Ishikawa (cell line): ENCODE measurements at regions not wholly inside any gene's neighbourhood (a gene's known extent, or its start where the extent isn't known, plus 50 kb on each side); places are given as distances from the start of the nearest gene placed in this dataset.
A peak's percentile ranks its signal among the peaks of the same experiment; 100 is the strongest.

Experiments
- CEBPB ChIP-seq: IDR thresholded peaks from 2 replicates; pipeline ENCODE4 v1.6.1; 2012
- CREB1 ChIP-seq: IDR thresholded peaks from 2 replicates; pipeline ENCODE4 v1.6.1; 2012; ENCODE audit warnings: low read depth
- EGR1 ChIP-seq: IDR thresholded peaks from 2 replicates; pipeline ENCODE4 v1.6.1; 2012
- EP300 ChIP-seq: IDR thresholded peaks from 2 replicates; pipeline ENCODE4 v1.6.1; 2012; ENCODE audit warnings: borderline replicate concordance
- FOXM1 ChIP-seq: IDR thresholded peaks from 2 replicates; pipeline ENCODE4 v1.6.1; 2012; ENCODE audit warnings: low read depth, borderline replicate concordance
- NFIC ChIP-seq: IDR thresholded peaks from 2 replicates; pipeline ENCODE4 v1.6.1; 2012
- RAD21 ChIP-seq: IDR thresholded peaks from 2 replicates; pipeline ENCODE4 v1.6.1; 2012; ENCODE audit warnings: low read depth
- TAF1 ChIP-seq: IDR thresholded peaks from 2 replicates; pipeline ENCODE4 v1.6.1; 2012; ENCODE audit warnings: low read depth, mild to moderate bottlenecking
- TCF12 ChIP-seq: IDR thresholded peaks from 2 replicates; pipeline ENCODE4 v1.6.1; 2012; ENCODE audit warnings: low read depth
- TEAD4 ChIP-seq: IDR thresholded peaks from 2 replicates; pipeline ENCODE4 v1.6.1; 2012
- YY1 ChIP-seq: IDR thresholded peaks from 2 replicates; pipeline ENCODE4 v1.6.1; 2012; ENCODE audit warnings: low read depth
- ZBTB7A ChIP-seq: IDR thresholded peaks from 2 replicates; pipeline ENCODE4 v1.6.1; 2012; ENCODE audit warnings: low read depth
- TF ChIP-seq, protein P1 (sequence below): IDR thresholded peaks from 2 replicates; pipeline ENCODE4 v1.6.1; 2012; ENCODE audit warnings: low read depth, mild to moderate bottlenecking
- TF ChIP-seq, protein P2 (sequence below): IDR thresholded peaks from 2 replicates; pipeline ENCODE4 v1.6.1; 2012
- TF ChIP-seq, protein P3 (sequence below): IDR thresholded peaks from 2 replicates; pipeline ENCODE4 v1.6.1; 2012

DNA sequence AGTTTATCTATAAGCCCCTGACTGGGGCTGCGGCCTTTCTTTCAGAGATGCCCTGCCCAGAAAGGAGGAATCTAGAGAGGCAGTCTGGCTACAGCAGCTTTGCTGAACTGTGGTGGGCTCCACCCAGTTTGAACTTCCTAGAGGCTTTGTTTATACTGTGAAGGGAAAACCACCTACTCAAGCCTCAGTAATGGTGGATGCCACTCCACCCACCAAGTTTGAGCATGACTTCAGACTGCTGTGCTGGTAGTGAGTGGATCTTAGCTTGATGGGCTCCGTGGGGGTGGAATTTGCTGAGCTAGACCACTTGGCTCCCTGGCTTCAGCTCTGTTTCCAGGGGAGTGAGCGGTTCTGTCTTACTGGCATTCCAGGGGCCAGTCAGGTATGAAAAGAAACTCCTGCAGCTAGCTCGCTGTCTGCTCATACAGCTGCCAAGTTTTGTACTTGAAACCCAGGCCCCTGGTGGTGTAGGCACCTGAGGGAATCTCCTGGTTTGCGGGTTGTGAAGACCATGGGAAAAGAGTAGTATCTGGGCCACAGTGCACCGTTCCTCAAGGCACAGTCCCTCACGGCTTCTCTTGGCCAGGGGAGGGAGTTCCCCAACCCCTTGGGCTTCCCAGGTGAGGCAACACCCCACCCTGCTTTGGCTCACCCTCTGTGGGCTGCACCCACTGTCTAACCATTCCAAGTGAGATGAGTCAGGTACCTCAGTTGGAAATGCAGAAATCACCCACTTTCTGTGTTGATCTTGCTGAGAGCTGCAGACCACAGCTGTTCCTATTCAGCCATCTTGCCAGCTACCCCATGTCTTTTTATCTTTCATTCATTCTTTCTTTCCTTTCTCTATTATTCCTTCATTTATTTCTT, 211.8 kb upstream of the C9orf72 start:
- TF ChIP-seq TCF12, result no peak
- no peak for TF ChIP-seq YY1
- no peak for TF ChIP-seq CREB1
- TF ChIP-seq, protein P1, sequence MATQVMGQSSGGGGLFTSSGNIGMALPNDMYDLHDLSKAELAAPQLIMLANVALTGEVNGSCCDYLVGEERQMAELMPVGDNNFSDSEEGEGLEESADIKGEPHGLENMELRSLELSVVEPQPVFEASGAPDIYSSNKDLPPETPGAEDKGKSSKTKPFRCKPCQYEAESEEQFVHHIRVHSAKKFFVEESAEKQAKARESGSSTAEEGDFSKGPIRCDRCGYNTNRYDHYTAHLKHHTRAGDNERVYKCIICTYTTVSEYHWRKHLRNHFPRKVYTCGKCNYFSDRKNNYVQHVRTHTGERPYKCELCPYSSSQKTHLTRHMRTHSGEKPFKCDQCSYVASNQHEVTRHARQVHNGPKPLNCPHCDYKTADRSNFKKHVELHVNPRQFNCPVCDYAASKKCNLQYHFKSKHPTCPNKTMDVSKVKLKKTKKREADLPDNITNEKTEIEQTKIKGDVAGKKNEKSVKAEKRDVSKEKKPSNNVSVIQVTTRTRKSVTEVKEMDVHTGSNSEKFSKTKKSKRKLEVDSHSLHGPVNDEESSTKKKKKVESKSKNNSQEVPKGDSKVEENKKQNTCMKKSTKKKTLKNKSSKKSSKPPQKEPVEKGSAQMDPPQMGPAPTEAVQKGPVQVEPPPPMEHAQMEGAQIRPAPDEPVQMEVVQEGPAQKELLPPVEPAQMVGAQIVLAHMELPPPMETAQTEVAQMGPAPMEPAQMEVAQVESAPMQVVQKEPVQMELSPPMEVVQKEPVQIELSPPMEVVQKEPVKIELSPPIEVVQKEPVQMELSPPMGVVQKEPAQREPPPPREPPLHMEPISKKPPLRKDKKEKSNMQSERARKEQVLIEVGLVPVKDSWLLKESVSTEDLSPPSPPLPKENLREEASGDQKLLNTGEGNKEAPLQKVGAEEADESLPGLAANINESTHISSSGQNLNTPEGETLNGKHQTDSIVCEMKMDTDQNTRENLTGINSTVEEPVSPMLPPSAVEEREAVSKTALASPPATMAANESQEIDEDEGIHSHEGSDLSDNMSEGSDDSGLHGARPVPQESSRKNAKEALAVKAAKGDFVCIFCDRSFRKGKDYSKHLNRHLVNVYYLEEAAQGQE, result no peak
- peak; percentile 64 for TF ChIP-seq TEAD4
- TF ChIP-seq, protein P2, sequence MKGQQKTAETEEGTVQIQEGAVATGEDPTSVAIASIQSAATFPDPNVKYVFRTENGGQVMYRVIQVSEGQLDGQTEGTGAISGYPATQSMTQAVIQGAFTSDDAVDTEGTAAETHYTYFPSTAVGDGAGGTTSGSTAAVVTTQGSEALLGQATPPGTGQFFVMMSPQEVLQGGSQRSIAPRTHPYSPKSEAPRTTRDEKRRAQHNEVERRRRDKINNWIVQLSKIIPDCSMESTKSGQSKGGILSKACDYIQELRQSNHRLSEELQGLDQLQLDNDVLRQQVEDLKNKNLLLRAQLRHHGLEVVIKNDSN, result no peak
- no peak for TF ChIP-seq TAF1

DNA sequence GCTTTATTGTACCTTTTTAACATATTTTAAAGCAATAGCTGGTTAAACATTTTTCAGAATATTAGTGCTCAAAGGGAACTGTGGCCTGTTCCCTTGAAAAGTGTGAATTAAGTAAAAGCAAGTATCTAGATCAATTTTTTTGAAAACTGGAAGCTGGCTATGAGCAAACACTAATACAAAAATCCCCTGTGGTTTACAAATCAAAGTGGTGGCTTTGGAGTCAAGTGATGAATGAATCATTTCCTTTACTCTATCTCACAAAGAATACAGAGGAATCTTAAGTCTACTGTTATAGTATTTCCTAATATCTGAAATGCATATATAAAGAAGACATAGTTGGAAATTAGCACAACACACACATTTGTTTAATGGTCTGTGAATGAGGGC, 212.4 kb upstream of the C9orf72 start:
- TF ChIP-seq TAF1 (no peak), TCF12 (no peak), CEBPB (no peak)

DNA sequence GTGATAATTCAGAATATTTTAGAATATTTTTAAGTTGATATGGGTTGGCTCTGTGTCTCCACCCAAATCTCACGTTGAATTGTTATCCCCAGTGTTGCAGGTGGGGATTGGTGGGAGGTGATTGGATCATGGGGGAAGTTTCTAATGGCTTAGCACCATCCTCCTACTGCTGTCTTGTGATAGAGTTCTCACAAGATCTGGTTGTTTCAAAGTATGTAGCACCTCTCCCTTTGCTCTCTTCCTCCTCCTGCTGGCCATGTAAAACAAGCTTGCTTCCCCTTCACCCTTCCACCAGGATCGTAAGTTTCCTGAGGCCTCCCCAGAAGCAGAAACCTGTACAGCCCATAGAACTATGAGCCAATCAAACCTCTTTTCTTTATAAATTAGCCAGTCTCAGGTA, 214.6 kb upstream of the C9orf72 start:
- TF ChIP-seq RAD21, result peak; percentile 14
- TF ChIP-seq, protein P3, sequence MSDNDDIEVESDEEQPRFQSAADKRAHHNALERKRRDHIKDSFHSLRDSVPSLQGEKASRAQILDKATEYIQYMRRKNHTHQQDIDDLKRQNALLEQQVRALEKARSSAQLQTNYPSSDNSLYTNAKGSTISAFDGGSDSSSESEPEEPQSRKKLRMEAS, result no peak
- no peak for TF ChIP-seq CEBPB

DNA sequence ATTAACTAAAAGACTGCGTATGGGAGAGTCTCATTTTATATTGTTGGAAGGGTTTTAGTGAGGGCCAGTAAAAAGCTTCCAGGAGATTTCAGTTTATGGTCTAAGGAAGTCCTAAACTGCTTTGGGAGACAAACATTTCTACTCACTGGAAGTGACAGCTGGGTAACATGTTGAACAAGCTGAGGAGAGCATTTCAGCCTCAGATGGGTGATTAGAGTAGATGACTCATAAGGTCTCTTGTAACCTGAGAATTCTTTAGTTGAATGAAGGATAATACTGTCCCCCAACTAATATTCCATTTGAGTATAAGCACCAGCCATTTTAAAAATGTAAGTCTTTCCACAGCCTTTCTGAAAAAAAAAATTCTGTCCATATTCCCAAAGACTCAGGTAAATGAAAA, 218.0 kb upstream of the C9orf72 start:
- TF ChIP-seq FOXM1, result no peak
- no peak for TF ChIP-seq EGR1
- no peak for TF ChIP-seq CEBPB
- no peak for TF ChIP-seq RAD21
- TF ChIP-seq NFIC, result no peak
- TF ChIP-seq YY1, result no peak
- TF ChIP-seq TEAD4, result no peak
- TF ChIP-seq, protein P1, result no peak
- no peak for TF ChIP-seq ZBTB7A
- TF ChIP-seq EP300, result no peak
- no peak for TF ChIP-seq CREB1
- TF ChIP-seq, protein P2, result no peak
- TF ChIP-seq TAF1, result no peak
- no peak for TF ChIP-seq TCF12
- TF ChIP-seq, protein P3, result no peak

DNA sequence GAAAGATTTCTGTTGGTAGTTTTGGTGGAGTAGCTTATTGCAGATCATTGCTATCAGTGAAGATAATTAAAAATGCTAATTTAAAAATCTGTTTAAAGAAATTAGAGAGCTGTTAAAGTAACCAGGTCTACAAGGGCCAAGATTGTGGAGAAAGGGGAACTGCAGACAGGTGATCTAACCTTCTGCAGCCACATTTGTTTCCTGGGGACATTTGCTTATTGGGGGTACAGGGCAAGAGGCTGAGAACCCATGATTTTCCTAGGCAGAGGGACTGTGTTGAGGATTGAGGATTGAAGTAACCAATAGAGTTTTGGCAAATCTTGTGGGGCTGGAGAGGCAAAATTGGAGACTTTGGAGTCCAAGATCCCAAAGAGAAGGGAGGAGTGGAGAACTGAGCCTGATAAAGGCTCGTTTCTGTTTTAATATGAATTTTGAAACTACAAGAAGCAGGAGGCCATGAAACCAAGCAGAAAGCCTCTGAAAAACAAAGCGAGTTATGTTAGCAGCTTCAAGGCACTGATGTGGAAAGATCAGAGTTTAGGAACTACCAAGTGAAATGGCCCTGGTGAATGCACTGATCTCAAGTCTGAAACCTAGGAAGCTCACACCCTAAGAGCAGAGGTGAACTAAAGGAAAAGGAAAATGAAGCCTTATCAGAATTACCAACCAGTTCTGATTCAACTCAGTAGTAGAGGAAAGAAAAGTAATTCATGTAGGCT, 219.8 kb upstream of the C9orf72 start:
- TF ChIP-seq, protein P3, result no peak
- TF ChIP-seq CEBPB (no peak), RAD21 (no peak)

DNA sequence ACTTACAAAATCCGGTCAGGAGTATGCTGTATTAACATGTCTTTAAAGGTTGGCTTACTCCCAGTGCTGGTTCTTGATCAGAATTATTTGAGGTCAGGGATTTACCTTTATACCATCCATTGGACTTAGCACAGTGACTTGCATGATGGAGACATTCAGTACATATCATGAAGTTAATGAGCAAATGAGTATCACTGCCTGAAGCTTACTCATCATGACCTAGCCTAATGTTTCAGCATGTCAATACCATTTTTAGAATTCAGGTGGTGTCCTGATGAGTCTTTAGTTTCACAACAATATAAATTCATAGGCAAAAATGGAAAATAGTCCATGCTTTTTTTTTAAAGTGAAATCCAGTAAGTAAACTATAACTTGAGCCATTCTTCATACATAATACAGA, 226.0 kb upstream of the C9orf72 start:
- TF ChIP-seq YY1 (no peak), TEAD4 (no peak), TAF1 (no peak), RAD21 (no peak), NFIC (no peak), EP300 (no peak), CREB1 (no peak), EGR1 (no peak), FOXM1 (no peak), TCF12 (no peak)
- TF ChIP-seq, protein P3, result no peak
- TF ChIP-seq, protein P2, result no peak
